ENCODE measurements at regions not wholly inside any gene's neighbourhood (a gene's known extent, or its start where the extent isn't known, plus 50 kb on each side); places are given as distances from the start of the nearest gene placed in this dataset.

DNA sequence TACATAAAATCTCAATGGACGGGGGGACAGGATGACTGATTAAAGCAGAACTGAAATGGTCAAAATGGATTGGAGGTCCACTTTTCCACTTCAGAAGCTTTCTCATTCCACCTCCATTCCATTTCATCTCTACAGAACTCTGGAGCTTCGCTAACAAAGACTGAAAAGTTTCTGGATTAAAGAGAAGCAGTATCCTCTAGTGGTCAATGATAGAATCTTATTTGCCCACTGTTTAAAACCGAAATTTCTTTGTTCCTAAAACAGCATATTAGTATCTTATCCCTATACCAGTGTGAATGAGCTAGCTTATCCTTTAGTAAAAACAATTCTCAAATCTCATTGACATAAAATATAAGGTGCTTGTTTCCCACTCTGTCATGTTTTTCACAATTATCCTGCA, 890.6 kb downstream of the KCNT2 start (continued):
- TF ChIP-seq ZZZ3 (IDR thresholded peaks at IDR 0.05; ENCODE audit: control insufficient read depth, insufficient read length, low read depth) (no peak), SREBF1 (IDR thresholded peaks at IDR 0.05; ENCODE audit: low read length) (no peak), WRNIP1 (IDR thresholded peaks at IDR 0.05; ENCODE audit: borderline replicate concordance, low read depth, low read length) (no peak), CHD4 (IDR thresholded peaks at IDR 0.05) (no peak)

DNA sequence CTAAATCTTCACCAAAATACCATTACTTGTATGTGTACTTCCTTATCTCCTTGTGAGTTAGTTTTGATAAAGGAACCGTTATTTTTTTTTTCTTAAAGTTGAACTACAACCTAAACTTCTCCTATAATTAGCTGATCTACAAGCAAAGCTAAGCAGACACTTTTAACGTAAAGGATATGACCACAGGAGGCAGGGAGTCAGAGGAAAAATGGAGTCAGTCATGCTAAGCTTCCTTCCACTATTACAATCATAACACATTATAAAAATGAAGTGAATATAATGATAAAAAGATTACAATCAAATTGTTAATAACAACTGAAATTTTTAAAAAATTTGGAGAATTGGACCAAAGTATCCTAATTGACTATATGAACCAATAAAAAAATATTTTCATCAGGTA, 892.6 kb downstream of the KCNT2 start:
- Histone ChIP-seq H3K9me3 (replicated peaks; ENCODE audit: control insufficient read depth, insufficient read depth, low read length) (no peaks in the 10 kb centered on the region), H3K4me1 (ENCODE audit: control insufficient read depth, insufficient read depth, low read length) (no peaks in the 10 kb centered on the region), H3K4me3 (no peak overlapping the region), H3K79me2 (ENCODE audit: control insufficient read depth, insufficient read depth, low read length) (no peaks in the 10 kb centered on the region), H2AFZ (ENCODE audit: control insufficient read depth, low read depth, low read length) (no peak overlapping the region), H4K20me1 (ENCODE audit: control insufficient read depth, insufficient read depth) (no peaks in the 10 kb centered on the region), H3K9ac (ENCODE audit: control insufficient read depth, insufficient read depth, low read length) (no peak overlapping the region), H3K4me2 (ENCODE audit: control insufficient read depth, insufficient read depth) (no peak overlapping the region), H3K27me3 (replicated peaks in 1 of 2; ENCODE audit: control insufficient read depth in 2 of 2, insufficient read depth in 2 of 2, low read length in 1 of 2) (no peaks in the 10 kb centered on the region), H3K36me3 (ENCODE audit: control insufficient read depth in 2 of 2, insufficient read depth in 2 of 2, low read length in 1 of 2) (no peaks in the 10 kb centered on the region), H3K27ac (ENCODE audit: control insufficient read depth, insufficient read depth) (no peak overlapping the region)
- intact Hi-C loops (cut with micrococcal nuclease; ENCODE audit: unreplicated experiment) (no loop called here), in situ Hi-C loops (cut with MboI) (no loop called here)
- no peak for TF ChIP-seq ZNF384 (IDR thresholded peaks at IDR 0.05; ENCODE audit: borderline replicate concordance, low read depth, low read length)
- TF ChIP-seq, protein P1, sequence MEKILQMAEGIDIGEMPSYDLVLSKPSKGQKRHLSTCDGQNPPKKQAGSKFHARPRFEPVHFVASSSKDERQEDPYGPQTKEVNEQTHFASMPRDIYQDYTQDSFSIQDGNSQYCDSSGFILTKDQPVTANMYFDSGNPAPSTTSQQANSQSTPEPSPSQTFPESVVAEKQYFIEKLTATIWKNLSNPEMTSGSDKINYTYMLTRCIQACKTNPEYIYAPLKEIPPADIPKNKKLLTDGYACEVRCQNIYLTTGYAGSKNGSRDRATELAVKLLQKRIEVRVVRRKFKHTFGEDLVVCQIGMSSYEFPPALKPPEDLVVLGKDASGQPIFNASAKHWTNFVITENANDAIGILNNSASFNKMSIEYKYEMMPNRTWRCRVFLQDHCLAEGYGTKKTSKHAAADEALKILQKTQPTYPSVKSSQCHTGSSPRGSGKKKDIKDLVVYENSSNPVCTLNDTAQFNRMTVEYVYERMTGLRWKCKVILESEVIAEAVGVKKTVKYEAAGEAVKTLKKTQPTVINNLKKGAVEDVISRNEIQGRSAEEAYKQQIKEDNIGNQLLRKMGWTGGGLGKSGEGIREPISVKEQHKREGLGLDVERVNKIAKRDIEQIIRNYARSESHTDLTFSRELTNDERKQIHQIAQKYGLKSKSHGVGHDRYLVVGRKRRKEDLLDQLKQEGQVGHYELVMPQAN (conservative IDR thresholded peaks at IDR 0.05): no peak
- TF ChIP-seq CHD2 (IDR thresholded peaks at IDR 0.05; ENCODE audit: borderline replicate concordance, low read depth, low read length): no peak
- no peak for TF ChIP-seq MEF2B (IDR thresholded peaks at IDR 0.05; ENCODE audit: partially characterized antibody, poor library complexity, severe bottlenecking)
- no peak for TF ChIP-seq NR2C1 (IDR thresholded peaks at IDR 0.05)
- no peak for TF ChIP-seq CHD1 (IDR thresholded peaks at IDR 0.05; ENCODE audit: low read depth, low read length)
- TF ChIP-seq IKZF1 (conservative IDR thresholded peaks at IDR 0.05): no peak
- TF ChIP-seq TAF1 (IDR thresholded peaks at IDR 0.05; ENCODE audit: borderline replicate concordance, low read depth, low read length): no peak
- TF ChIP-seq ZNF274 (IDR thresholded peaks at IDR 0.05; ENCODE audit: insufficient read depth, insufficient read length): no peak
- no peak for TF ChIP-seq KDM1A (IDR thresholded peaks at IDR 0.05; ENCODE audit: borderline replicate concordance)
- TF ChIP-seq HCFC1 (IDR thresholded peaks at IDR 0.05; ENCODE audit: low read length): no peak
- TF ChIP-seq PAX5 (IDR thresholded peaks at IDR 0.05; ENCODE audit: borderline replicate concordance, low read depth, low read length): no peak
- no peak for TF ChIP-seq BRCA1 (IDR thresholded peaks at IDR 0.05; ENCODE audit: low read depth, low read length)
- no peak for TF ChIP-seq NBN (IDR thresholded peaks at IDR 0.05)
- TF ChIP-seq TARDBP (IDR thresholded peaks at IDR 0.05; ENCODE audit: borderline replicate concordance): no peak
- no peak for TF ChIP-seq MYC (IDR thresholded peaks at IDR 0.05; ENCODE audit: insufficient read depth, insufficient read length, insufficient replicate concordance, low read length, severe bottlenecking)
- TF ChIP-seq, protein P2, sequence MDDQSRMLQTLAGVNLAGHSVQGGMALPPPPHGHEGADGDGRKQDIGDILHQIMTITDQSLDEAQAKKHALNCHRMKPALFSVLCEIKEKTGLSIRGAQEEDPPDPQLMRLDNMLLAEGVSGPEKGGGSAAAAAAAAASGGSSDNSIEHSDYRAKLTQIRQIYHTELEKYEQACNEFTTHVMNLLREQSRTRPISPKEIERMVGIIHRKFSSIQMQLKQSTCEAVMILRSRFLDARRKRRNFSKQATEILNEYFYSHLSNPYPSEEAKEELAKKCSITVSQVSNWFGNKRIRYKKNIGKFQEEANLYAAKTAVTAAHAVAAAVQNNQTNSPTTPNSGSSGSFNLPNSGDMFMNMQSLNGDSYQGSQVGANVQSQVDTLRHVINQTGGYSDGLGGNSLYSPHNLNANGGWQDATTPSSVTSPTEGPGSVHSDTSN (IDR thresholded peaks at IDR 0.05; ENCODE audit: insufficient replicate concordance, low read depth, low read length): no peak
- TF ChIP-seq, protein P3, sequence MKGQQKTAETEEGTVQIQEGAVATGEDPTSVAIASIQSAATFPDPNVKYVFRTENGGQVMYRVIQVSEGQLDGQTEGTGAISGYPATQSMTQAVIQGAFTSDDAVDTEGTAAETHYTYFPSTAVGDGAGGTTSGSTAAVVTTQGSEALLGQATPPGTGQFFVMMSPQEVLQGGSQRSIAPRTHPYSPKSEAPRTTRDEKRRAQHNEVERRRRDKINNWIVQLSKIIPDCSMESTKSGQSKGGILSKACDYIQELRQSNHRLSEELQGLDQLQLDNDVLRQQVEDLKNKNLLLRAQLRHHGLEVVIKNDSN (IDR thresholded peaks at IDR 0.05; ENCODE audit: borderline replicate concordance, extremely low read length, insufficient read depth, low read depth, low read length): no peak
- 19% methylated on average over 2 of the region's 2 CpGs for WGBS (ENCODE audit: insufficient coverage, insufficient replicate concordance, low lambda C conversion rate, missing lambda C conversion rate)
- SMC1A ChIA-PET (ENCODE audit: uncharacterized antibody, unreplicated experiment): no interaction called here
- CTCF ChIA-PET: interaction anchor here (1.5 kb wide), 1 partner anchor 18 kb away, joined by 3 read pairs; no protein-coding TSS in a partner anchor
- ATAC-seq (no peak), DNase-seq (ENCODE audit: low read depth, low spot score) (no peak), FAIRE-seq (no peak)
- no TSS peak for BruUV-seq (replicated peaks)
- RAD21 ChIA-PET (ENCODE audit: unreplicated experiment): no interaction called here
- POLR2A ChIA-PET: no interaction called here
